OCI-LY1 (cell line): ENCODE measurements at regions not wholly inside any gene's neighbourhood (a gene's known extent, or its start where the extent isn't known, plus 50 kb on each side); places are given as distances from the start of the nearest gene placed in this dataset.

Source experiments
- H2AFZ ChIP-seq: fragments of 200-600 bp; sonication (generic), shearing (Covaris generic); 2 replicates; pipeline ENCODE4 v1.6.0; 2014; ENCODE audit warnings: antibody characterized with exemption, mild to moderate bottlenecking, low read length
- H3F3A ChIP-seq: fragments of 200-600 bp; sonication (generic), shearing (Covaris generic); 2 replicates; pipeline ENCODE4 v1.6.0; 2014; ENCODE audit warnings: mild to moderate bottlenecking, antibody characterized with exemption, low read length, moderate library complexity; ENCODE audit not compliant: insufficient read depth
- H3K27ac ChIP-seq: fragments of 200-600 bp; sonication (generic); 2 replicates; pipeline ENCODE4 v1.5.1; 2014; ENCODE audit warnings: low read length, mixed run types, mild to moderate bottlenecking, low read depth; ENCODE audit not compliant: poor library complexity, severe bottlenecking
- H3K27me3 ChIP-seq: fragments of 200-600 bp; sonication (generic); 2 replicates; pipeline ENCODE4 v1.6.0; 2014; ENCODE audit warnings: antibody characterized with exemption, mild to moderate bottlenecking, low read length, moderate library complexity; ENCODE audit not compliant: insufficient read depth
- H3K36me3 ChIP-seq: fragments of 200-600 bp; sonication (generic); 2 replicates; pipeline ENCODE4 v1.6.1; 2014; ENCODE audit warnings: mild to moderate bottlenecking, antibody characterized with exemption, low read length, moderate library complexity, mixed read lengths; ENCODE audit not compliant: insufficient read depth
- H3K4me1 ChIP-seq: fragments of 200-600 bp; sonication (generic); 2 replicates; pipeline ENCODE4 v1.5.1; 2014; ENCODE audit warnings: mild to moderate bottlenecking, low read length, moderate library complexity; ENCODE audit not compliant: insufficient read depth, severe bottlenecking
- H3K4me2 ChIP-seq: fragments of 200-600 bp; sonication (generic), shearing (Covaris generic); 2 replicates; pipeline ENCODE4 v1.6.1; 2014; ENCODE audit warnings: low read length
- H3K4me3 ChIP-seq: fragments of 200-600 bp; sonication (generic); 2 replicates; pipeline ENCODE4 v1.5.1; 2014; ENCODE audit warnings: low read length, low read depth, mild to moderate bottlenecking, mixed read lengths; ENCODE audit not compliant: poor library complexity, severe bottlenecking
- H3K79me2 ChIP-seq: fragments of 200-600 bp; shearing (Covaris generic); 2 replicates; pipeline ENCODE4 v1.6.1; 2016; ENCODE audit warnings: mixed run types, low read length, mixed read lengths; ENCODE audit not compliant: insufficient read depth
- H3K9ac ChIP-seq: fragments of 200-600 bp; sonication (generic), shearing (Covaris generic); 2 replicates; pipeline ENCODE4 v1.6.1; 2014; ENCODE audit warnings: mild to moderate bottlenecking, low read length, mixed read lengths
- H3K9me2 ChIP-seq: fragments of 200-600 bp; sonication (generic), shearing (Covaris generic); 2 replicates; pipeline ENCODE4 v1.6.1; 2014; ENCODE audit warnings: low read depth, mild to moderate bottlenecking, low read length, mixed read lengths
- H3K9me3 ChIP-seq: fragments of 200-600 bp; shearing (Covaris generic); 2 replicates; pipeline ENCODE4 v1.6.1; 2014; ENCODE audit warnings: low read length, mixed read lengths
- H4K20me1 ChIP-seq: fragments of 200-600 bp; sonication (generic), shearing (Covaris generic); 2 replicates; pipeline ENCODE4 v1.6.0; 2016; ENCODE audit warnings: mild to moderate bottlenecking, low read length; ENCODE audit not compliant: insufficient read depth
- EZH2 ChIP-seq: fragments of 200-600 bp; sonication (generic), shearing (Covaris generic); IDR thresholded peaks from 2 replicates; pipeline ENCODE4 v1.8.0; 2017; ENCODE audit warnings: borderline replicate concordance, mixed run types, mild to moderate bottlenecking, antibody characterized with exemption, low read length, moderate library complexity, mixed read lengths
- TF ChIP-seq, protein P1 (sequence below): fragments of 200-600 bp; sonication (generic), shearing (Covaris generic); IDR thresholded peaks from 2 replicates; pipeline ENCODE4 v1.5.1; 2017; ENCODE audit warnings: mild to moderate bottlenecking, antibody characterized with exemption, low read length, moderate library complexity, mixed read lengths

DNA sequence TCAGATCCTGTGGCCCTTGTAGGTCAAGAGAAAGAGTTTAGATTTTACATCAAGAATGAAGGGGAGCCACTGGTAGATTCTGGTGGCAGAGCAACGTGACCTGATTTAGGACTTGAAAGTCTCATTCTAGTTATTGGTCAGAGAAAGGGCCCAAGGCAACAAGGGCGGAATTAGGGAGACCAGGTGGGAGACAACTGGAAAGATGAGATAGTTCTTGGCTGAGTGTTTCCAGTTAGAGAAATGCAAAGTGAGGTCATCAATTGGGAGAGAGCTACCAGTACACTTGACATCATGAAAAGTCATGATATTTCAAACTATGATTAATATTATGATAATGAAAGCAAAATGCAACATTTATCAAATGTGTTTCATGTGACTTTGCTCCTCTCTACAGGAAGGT is 147.2 kb upstream of the FAM20A start:
- Histone ChIP-seq H4K20me1 (no peaks in the 10 kb centered on the region), H3F3A (no peaks in the 10 kb centered on the region), H3K4me3 (no peak overlapping the region), H3K9me2 (no peaks in the 10 kb centered on the region), H3K79me2 (no peaks in the 10 kb centered on the region), H3K27me3 (no peaks in the 10 kb centered on the region), H2AFZ (no peak overlapping the region), H3K4me1 (no peaks in the 10 kb centered on the region), H3K27ac (no peak overlapping the region), H3K9me3 (no peaks in the 10 kb centered on the region), H3K36me3 (no peaks in the 10 kb centered on the region), H3K9ac (no peak overlapping the region), H3K4me2 (no peak overlapping the region)
- TF ChIP-seq, protein P1, sequence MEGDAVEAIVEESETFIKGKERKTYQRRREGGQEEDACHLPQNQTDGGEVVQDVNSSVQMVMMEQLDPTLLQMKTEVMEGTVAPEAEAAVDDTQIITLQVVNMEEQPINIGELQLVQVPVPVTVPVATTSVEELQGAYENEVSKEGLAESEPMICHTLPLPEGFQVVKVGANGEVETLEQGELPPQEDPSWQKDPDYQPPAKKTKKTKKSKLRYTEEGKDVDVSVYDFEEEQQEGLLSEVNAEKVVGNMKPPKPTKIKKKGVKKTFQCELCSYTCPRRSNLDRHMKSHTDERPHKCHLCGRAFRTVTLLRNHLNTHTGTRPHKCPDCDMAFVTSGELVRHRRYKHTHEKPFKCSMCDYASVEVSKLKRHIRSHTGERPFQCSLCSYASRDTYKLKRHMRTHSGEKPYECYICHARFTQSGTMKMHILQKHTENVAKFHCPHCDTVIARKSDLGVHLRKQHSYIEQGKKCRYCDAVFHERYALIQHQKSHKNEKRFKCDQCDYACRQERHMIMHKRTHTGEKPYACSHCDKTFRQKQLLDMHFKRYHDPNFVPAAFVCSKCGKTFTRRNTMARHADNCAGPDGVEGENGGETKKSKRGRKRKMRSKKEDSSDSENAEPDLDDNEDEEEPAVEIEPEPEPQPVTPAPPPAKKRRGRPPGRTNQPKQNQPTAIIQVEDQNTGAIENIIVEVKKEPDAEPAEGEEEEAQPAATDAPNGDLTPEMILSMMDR, result no peak
- no peak for TF ChIP-seq EZH2

DNA sequence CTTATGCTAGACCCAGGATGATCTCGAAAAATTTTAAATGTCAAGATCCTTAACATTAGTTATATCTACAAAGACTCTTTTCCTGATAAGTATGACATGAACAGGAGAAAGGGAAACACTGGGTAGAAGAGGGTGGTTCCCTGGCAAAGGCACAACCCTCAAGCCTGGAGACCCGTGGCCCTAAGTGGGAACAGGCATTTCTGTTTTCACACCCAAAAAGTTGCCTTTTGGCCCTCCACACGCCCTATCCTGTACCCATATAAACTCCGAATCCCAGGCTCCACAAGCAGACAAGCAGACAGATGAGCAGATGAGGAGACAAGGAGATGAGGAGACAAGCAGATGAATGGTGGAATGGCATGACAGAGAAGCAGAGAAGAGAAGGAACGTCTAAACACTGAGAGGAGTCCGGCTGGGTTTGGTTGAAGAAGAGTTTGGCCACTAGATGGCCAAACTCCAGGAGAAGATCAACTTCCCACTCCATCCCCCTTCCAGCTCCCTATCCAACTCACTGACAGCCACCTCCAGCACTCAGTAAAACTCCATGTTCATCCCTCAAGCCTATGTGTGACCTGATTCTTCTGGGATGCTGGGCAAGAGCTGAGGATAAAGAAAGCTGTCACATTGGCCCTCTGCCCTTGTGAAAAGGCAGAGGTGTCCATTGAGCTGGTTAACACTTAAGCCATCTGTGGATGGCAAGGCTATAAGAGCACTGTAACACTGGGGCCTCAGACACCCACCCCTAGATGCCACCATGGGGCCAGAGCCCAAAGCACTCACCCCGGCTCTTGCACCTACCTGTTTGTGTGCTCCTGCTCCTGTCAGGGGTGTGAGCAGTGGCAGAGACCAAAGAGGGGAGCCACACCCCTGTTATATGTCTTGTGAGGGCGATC is 139.6 kb upstream of the FAM20A start:
- Histone ChIP-seq H3K9me3 (no peaks in the 10 kb centered on the region), H3K9me2 (no peaks in the 10 kb centered on the region), H3K9ac (no peak overlapping the region), H3K4me3 (no peak overlapping the region), H3F3A (no peaks in the 10 kb centered on the region), H3K4me1 (no peaks in the 10 kb centered on the region), H3K36me3 (no peaks in the 10 kb centered on the region), H2AFZ (no peak overlapping the region), H4K20me1 (no peaks in the 10 kb centered on the region), H3K79me2 (no peaks in the 10 kb centered on the region), H3K27ac (no peak overlapping the region), H3K4me2 (no peak overlapping the region), H3K27me3 (no peaks in the 10 kb centered on the region)
- TF ChIP-seq EZH2, result no peak
- TF ChIP-seq, protein P1, result peak; percentile 21; the same call in 1 of the 2 replicates

DNA sequence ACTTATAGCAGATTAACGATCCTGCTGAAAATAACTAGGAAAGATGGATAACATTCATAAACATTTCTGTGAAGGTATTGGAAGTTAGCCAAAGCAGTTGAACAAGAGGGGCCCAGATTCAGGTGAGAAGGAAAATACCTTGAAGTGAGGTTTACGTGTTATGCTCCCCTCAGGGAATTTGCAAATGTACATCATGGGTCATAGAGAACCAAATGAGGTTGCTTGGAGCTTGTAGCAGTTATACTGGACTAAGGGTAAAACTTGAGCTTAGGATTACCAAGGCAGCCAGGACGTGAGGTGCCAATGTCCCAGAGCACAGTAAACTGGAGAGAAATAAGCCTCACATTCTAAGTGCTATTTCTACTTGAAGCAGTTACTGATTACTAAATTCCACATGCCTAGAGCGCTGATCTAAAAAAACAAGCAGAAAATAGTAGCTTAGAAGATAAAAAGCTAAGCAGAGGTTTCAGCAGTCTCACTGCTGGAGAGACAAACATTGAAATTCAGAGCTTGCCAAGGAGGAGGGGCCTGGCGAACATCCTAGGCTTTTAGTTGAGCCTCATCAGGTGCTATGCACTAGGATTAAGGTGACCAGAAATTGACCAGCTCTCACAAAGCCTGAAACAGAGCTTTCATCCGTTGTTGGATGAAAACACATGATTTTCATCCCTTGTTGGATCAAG is 136.7 kb upstream of the FAM20A start:
- Histone ChIP-seq H3K36me3 (no peaks in the 10 kb centered on the region), H2AFZ (no peak overlapping the region), H3K9me3 (no peaks in the 10 kb centered on the region), H3K79me2 (no peaks in the 10 kb centered on the region), H4K20me1 (no peaks in the 10 kb centered on the region), H3K4me1 (no peaks in the 10 kb centered on the region), H3K4me3 (no peak overlapping the region), H3K27me3 (no peaks in the 10 kb centered on the region), H3K4me2 (no peak overlapping the region), H3K9ac (no peak overlapping the region), H3K9me2 (no peaks in the 10 kb centered on the region), H3K27ac (no peak overlapping the region), H3F3A (no peaks in the 10 kb centered on the region)
- no peak for TF ChIP-seq EZH2
- TF ChIP-seq, protein P1, result no peak
